Vagina (tissue), 2 donors: ENCODE measurements at regions not wholly inside any gene's neighbourhood (a gene's known extent, or its start where the extent isn't known, plus 50 kb on each side); places are given as distances from the start of the nearest gene placed in this dataset.

Source experiments
- DNase-seq, 2 donors: peaks; one replicate each; pipeline ENCODE4 v3.0.0-alpha.2; 2017; ENCODE audit errors: extremely low spot score in 2 of 2
- H3K27ac ChIP-seq: fragments of 200-600 bp; sonication (generic); one replicate; pipeline ENCODE4 v1.5.1; 2019
- H3K27me3 ChIP-seq: fragments of 200-600 bp; sonication (generic); one replicate; pipeline ENCODE4 v1.5.1; 2019
- H3K36me3 ChIP-seq, 2 donors: fragments of 200-600 bp; sonication (generic); one replicate each; pipeline ENCODE4 v1.5.1; 2017 to 2019
- H3K4me1 ChIP-seq: fragments of 200-600 bp; sonication (generic); one replicate; pipeline ENCODE4 v1.5.1; 2019
- H3K4me3 ChIP-seq, 2 donors: fragments of 200-600 bp; sonication (generic); 1 replicate in 1 of 2; 2 replicates in 1 of 2; pipeline ENCODE4 v1.5.1; 2016 to 2019
- H3K9me3 ChIP-seq: fragments of 200-600 bp; sonication (generic); one replicate; pipeline ENCODE4 v1.5.1; 2019
- CTCF ChIP-seq, 3 experiments: fragments of 450-650 bp in 2 of 3; fragments of 200-600 bp in 1 of 3; sonication (generic) in 1 of 3; IDR thresholded peaks; one replicate each; pipeline ENCODE4 v1.5.1; 2017 to 2019; ENCODE audit warnings: antibody characterized with exemption in 3 of 3, mild to moderate bottlenecking in 2 of 3, moderate library complexity in 2 of 3
- POLR2A ChIP-seq, 2 donors: fragments of 450-650 bp; IDR thresholded peaks; one replicate each; pipeline ENCODE4 v1.6.1; 2017; ENCODE audit warnings: antibody characterized with exemption in 2 of 2, mild to moderate bottlenecking in 2 of 2, moderate library complexity in 2 of 2
- POLR2AphosphoS5 ChIP-seq, 2 donors: sonication (generic); formaldehyde crosslinking; IDR thresholded peaks; one replicate each; pipeline ENCODE4 v1.9.0; 2017; ENCODE audit warnings: antibody characterized with exemption in 2 of 2, mild to moderate bottlenecking in 2 of 2, low read depth in 1 of 2; ENCODE audit not compliant: insufficient read depth in 1 of 2
- intact Hi-C: fragments of 100-400 bp; cut with DNase I; formaldehyde crosslinking; loops from one replicate; pipeline ENCODE4 v1.15.1; 2023

GRCh38 chr2:236700703-236701102 is 131.1 kb downstream of the ACKR3 start:
- Histone ChIP-seq H3K27ac (no peak overlapping the region), H3K4me3 (no peak overlapping the region), H3K36me3 (no peaks in the 10 kb centered on the region), H3K4me1 (no peaks in the 10 kb centered on the region), H3K27me3 (no peaks in the 10 kb centered on the region), H3K9me3 (no peaks in the 10 kb centered on the region)
- no peak for DNase-seq
- intact Hi-C loops = no loop called here
- no peak for TF ChIP-seq POLR2A (IDR thresholded peaks at IDR 0.05)
- no peak for TF ChIP-seq POLR2AphosphoS5 (IDR thresholded peaks at IDR 0.05; ENCODE audit: insufficient read depth in 1 of 2, low read depth in 1 of 2)
- no peak for TF ChIP-seq CTCF (IDR thresholded peaks at IDR 0.05)

- H3K27ac ChIP-seq = no peak overlapping the region
- DNase-seq = no peak
- TF ChIP-seq POLR2AphosphoS5 (IDR thresholded peaks at IDR 0.05; ENCODE audit: insufficient read depth in 1 of 2, low read depth in 1 of 2) = no peak
- TF ChIP-seq POLR2A (IDR thresholded peaks at IDR 0.05) = no peak
- no peak for TF ChIP-seq CTCF (IDR thresholded peaks at IDR 0.05)
- H3K9me3 ChIP-seq = no peaks in the 10 kb centered on the region
- H3K27me3 ChIP-seq = no peaks in the 10 kb centered on the region
- H3K4me1 ChIP-seq = no peaks in the 10 kb centered on the region
- H3K4me3 ChIP-seq = no peak overlapping the region
- H3K36me3 ChIP-seq = no peaks in the 10 kb centered on the region
- intact Hi-C loops = no loop called here
Measured at GRCh38 chr2:236702657-236703372, 133.2 kb downstream of the ACKR3 start.

DNA sequence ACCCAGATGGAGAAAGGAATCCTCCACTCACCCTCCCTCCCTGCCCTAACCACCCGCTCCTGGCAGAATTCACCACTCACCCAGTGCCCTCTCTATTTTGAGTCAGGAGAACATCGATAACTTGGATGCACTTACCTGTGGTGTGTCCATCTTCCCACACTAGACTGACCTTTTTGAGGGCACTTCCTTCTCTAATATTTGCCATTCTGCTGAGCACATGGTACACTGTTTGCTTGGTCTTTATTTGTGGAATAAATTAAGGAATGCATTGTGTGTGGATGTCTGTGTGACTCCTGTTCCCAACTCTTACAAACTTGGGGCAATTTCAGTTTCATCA is 133.7 kb downstream of the ACKR3 start:
- intact Hi-C loops = no loop called here
- no peak overlapping the region for H3K4me3 ChIP-seq
- no peaks in the 10 kb centered on the region for H3K4me1 ChIP-seq
- H3K9me3 ChIP-seq = no peaks in the 10 kb centered on the region
- TF ChIP-seq POLR2A (IDR thresholded peaks at IDR 0.05) (no peak), CTCF (IDR thresholded peaks at IDR 0.05) (no peak), POLR2AphosphoS5 (IDR thresholded peaks at IDR 0.05; ENCODE audit: insufficient read depth in 1 of 2, low read depth in 1 of 2) (no peak)
- H3K27ac ChIP-seq = no peak overlapping the region
- H3K27me3 ChIP-seq = no peaks in the 10 kb centered on the region
- no peak for DNase-seq
- H3K36me3 ChIP-seq = no peaks in the 10 kb centered on the region

- Histone ChIP-seq H3K4me1 (no peaks in the 10 kb centered on the region), H3K36me3 (no peaks in the 10 kb centered on the region), H3K27ac (no peak overlapping the region), H3K27me3 (no peaks in the 10 kb centered on the region), H3K9me3 (no peaks in the 10 kb centered on the region), H3K4me3 (no peak overlapping the region)
- DNase-seq = no peak
- intact Hi-C loops = no loop called here
- TF ChIP-seq POLR2A (IDR thresholded peaks at IDR 0.05) (no peak), CTCF (IDR thresholded peaks at IDR 0.05) (no peak), POLR2AphosphoS5 (IDR thresholded peaks at IDR 0.05; ENCODE audit: insufficient read depth in 1 of 2, low read depth in 1 of 2) (no peak)
Measured at GRCh38 chr2:236703906-236704305, 134.3 kb downstream of the ACKR3 start.

GRCh38 chr2:236704887-236705286 is 135.3 kb downstream of the ACKR3 start:
- H3K27me3 ChIP-seq = no peaks in the 10 kb centered on the region
- intact Hi-C loops = no loop called here

More at GRCh38 chr2:236704887-236705286, 135.3 kb downstream of the ACKR3 start:
- Histone ChIP-seq H3K4me1 (no peaks in the 10 kb centered on the region), H3K27ac (no peak overlapping the region), H3K36me3 (no peaks in the 10 kb centered on the region), H3K9me3 (no peaks in the 10 kb centered on the region), H3K4me3 (no peak overlapping the region)
- no peak for TF ChIP-seq CTCF (IDR thresholded peaks at IDR 0.05)
- TF ChIP-seq POLR2A (IDR thresholded peaks at IDR 0.05) = no peak
- TF ChIP-seq POLR2AphosphoS5 (IDR thresholded peaks at IDR 0.05; ENCODE audit: insufficient read depth in 1 of 2, low read depth in 1 of 2) = no peak
- DNase-seq = no peak
